HG02981 (cell line): ENCODE measurements at regions not wholly inside any gene's neighbourhood (a gene's known extent, or its start where the extent isn't known, plus 50 kb on each side); places are given as distances from the start of the nearest gene placed in this dataset.

Source experiments
- ATAC-seq: cut with Tn5 transposase; IDR thresholded peaks from one replicate; pipeline ENCODE4 v1.9.1; 2021; ENCODE audit warnings: mild to moderate bottlenecking, moderate library complexity; ENCODE audit not compliant: unreplicated experiment

DNA sequence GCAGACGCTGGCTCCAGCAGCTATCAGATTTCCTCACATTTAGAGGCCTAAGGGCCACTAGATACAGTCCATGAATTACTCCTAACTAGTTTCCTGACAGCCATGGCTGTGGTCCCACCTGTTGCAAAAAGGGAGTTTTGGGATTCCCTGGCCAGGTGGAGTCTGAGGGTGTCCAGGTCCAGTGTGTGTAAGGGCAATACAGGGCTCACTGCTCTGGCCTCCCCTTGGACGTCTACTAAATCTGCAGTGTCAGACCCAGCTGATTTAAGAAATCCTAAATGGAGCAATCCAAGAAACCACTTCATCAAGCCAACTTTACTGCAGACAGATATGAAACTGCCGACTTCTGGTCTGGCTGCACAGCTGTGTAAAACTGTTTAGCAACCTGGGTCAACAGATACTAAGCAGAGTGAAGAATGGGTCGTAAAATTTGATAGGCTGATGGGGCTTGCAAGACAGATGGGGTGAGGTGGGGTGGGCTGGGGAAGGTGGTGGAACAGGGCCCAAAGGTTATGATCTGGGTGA is 116.4 kb downstream of the GADD45G start:
- ATAC-seq = no peak

DNA sequence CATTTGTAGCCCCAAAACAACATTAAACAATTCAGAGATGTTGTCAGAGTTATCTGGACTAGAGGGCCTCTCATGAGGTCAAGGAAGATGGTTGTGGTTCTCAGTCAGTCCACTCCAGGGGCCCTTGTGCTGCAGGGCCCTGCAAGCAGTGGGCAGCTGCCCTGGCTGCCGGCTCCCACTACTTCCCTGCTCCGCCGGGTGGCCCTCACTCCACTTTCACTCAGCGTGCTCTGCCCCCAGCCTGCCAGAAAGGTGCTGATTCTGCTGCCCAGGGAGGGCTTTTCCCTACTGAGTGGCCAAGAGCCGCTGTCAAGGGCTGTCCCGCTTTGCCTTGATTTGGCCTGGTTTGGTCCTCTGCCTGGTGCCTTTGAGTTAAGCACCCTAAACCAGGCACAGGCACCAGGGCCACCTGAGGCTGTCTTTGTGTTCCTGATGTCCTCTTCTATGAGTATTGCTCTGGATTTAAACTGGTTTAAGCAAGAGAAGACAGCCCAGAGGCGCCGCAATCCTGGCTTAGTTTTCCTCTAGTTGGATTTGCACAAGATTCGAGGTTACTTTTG is 117.2 kb downstream of the GADD45G start:
- ATAC-seq = no peak

DNA sequence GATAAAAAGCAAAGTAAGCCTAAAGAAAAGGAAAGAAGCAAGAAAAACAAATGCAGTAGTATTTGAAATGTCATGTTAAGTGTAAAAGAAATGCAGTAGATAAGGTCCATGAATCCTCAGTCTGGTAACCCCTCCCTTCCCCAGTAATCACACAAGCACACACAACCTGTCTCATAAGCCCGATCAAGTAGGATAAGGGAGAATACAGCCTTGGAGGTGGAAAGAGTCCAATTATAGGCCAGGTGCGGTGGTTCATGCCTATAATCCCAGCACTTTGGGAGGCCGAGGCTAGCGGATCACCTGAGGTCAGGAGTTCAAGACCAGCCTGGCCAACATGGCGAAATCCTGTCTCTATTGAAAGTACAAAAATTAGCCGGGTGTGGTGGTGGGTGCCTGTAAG is 117.9 kb downstream of the GADD45G start:
- no peak for ATAC-seq

DNA sequence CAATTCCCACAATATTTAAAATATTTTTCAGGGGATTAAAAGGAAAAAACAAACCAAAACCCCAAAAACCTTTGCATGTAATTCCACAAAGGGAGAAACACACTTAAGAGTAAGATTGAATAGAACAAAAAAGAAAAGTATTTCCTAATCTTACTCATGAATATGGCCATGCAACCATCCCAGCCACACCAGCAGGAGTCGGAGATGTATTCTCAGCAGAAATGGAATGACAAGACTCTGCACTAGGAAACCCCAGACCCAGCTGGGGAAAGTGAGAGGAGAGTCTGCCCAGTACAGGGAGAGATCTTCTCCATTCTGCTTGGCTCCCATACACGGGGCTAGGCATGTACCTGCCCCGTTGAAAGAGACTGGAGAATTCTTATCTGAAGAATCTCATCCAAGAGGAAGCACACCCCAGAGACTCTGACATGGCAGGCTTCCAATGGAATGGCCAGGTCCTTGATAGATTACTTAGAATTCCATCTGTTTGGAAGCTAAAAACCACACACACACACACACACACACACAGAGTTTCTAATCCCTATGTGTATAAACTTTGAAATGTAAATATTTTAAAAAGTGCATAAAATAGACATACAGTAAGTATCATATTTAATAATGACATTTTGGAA is 118.8 kb downstream of the GADD45G start:
- ATAC-seq = no peak

DNA sequence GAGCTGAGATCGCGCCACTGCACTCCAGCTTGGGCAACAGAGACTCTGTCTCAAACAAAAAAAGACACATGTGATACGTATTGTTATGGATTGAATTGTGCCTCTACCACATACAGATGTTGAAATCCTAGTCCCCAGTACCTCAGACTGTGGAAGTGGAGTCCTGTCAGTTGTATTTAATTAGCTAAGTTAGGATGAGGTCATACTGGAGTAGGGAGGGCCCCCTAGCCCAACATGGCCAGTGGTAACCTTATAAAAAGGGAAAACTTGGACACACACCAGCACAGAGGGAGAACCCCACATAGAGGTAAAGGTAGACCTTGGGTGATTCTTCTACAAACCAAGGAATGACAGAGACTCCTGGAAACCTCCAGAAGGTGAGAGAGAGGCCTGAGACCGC is 119.8 kb downstream of the GADD45G start:
- ATAC-seq = no peak

DNA sequence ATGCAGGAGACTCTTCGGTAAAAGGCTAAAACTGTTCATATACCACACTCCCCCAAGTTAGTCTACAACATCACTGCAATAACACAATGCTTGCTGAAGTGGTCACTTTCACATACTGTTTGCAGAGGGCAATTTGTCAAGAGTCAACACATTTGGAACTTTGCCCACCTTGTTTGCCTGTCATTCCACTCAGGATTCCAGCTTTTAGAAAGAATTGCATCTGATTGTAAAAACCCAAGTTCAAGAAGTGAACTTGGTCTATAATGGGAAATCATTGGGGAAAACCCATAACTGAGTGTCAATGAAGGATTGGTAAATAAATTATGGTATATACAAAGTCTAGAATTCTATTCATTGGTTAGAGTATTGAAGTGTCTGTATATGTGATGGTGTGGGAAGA is 120.5 kb downstream of the GADD45G start:
- ATAC-seq = no peak

DNA sequence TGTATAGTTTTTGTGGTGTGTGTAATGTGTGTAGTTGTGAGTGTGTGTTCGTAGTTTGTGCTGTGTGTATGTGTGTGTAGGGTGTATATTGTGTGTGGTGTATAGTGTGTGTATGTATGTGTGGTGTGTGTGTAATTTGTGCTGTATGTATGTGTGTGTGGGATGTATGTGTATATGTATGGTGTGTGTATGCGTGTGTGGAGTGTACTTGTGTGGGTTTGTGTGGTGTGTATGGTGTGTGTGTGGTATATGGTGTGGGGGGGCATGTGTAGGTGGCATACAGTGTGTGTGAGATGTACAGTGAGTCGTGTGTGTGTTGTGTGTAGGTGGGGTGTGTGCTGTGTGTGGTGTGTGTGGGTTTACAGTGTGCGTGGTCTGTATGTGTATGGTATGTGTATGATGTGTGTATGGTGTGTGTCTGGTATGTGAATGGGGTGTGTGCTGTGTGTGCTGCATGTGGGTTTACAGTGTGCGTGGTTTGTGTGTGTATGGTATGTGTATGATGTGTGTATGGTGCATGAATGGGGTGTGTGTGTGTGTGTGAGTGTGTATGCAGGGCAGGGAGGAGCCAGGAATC is 125.2 kb downstream of the GADD45G start:
- ATAC-seq = no peak

DNA sequence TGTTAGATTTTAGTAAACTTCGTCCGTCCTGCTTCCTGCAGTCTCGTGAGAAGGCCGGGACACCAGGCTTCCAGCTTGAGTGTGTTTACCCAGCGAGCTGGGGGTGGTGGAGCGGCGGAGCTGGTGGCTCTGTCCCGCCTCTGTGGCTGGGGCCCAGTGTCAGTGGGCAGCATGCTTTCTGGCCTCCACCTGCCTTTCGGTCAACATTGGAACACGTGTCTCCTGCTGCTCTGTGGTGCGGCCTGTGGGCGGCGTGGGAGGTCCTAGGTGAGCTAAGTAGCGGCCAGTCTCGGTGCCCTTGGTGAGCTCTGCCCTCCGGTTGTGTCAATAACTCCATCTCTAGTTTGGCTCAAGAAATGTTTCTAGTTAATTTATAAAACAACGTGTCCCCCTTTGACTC is 125.9 kb downstream of the GADD45G start:
- no peak for ATAC-seq

DNA sequence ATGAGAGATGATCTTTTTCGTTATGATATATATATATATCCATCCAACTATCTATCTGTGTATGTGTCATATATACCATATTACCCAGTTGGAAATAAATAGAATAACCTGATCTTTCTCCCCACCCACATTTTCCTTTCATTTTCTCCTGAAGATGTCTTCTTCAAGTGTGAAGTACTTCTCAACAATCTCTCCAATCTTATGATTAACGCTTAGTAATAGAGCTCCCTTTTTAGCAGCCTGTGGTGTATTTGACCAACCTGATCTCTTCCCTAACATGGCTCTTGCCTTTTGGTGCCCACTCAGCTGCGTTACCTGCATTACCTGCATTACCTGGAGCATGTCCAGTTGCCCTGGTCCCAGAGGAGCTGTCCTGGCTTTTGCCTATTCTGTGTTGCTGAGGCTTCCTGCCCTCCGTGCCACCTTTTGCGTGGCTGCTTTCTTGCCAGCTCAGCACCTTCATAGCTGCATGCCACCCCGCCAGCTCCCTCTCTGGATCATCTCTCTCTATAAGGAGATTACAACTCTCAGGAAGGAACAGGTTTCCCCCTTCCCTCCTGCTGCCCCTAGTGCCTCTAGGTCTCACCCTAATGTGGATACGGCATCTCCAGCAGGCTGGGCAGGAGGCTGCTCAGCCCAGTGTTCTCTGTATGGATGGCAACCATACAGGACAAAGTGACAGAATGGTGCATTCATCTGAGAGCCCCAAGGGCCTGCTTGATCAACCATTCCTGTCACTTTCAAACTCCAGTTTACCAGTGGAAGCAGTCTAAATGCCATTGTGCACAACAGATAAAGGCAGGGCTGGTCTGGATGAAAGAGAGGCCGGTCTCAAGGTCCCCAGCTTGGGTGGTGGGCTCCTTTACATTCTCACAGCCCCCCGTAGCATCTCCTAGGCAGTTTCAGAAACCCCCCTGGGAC is 126.7 kb downstream of the GADD45G start:
- ATAC-seq = no peak

DNA sequence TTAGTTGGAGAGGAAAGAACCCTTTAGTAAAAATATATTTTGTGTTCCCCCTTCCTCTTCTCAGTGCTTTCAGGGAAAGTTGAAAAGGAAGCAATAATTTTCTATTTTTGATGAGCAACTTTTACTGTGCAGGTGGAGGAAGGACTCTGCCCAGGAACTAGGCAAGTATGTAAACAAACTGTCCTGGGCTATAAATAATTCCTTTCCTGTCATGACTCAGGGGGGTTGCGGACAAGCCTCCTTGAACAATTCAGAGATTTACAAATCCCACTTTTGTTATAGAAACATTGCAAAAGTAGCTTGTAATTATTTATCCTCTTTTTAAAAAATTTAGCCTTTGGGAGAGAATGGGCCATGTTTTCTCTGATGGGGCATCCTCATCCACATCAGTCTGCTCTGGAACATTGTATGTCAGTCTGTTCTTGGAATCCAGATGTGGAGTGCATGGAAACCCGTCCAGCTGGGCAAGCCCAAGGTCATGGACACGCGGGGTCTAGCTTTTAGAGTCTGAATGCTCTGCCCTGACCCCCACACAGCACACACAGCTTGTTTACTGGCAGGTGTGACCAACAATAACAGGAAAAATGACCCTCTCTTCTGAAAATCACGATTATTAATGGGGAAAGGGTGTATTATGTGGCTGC is 127.6 kb downstream of the GADD45G start:
- ATAC-seq = no peak

DNA sequence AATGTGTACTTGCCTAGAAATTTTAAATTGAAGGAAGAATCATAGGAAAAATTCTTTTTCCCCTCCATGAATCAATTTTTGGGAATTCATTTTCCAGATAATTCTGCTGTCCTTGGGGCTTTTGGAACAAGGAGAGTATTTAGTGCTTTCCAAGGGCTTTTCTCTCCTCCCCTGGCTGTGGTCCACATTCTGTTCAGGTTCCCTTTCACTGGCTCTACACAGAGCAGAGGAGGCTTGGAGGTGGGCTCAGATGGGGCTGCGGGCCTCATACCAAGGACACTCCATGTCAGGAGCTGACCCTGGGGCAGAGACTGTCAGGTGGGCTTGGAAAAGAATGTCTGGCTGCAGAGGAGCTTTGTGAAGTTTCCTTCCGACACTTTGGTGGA is 128.1 kb downstream of the GADD45G start:
- ATAC-seq = no peak

DNA sequence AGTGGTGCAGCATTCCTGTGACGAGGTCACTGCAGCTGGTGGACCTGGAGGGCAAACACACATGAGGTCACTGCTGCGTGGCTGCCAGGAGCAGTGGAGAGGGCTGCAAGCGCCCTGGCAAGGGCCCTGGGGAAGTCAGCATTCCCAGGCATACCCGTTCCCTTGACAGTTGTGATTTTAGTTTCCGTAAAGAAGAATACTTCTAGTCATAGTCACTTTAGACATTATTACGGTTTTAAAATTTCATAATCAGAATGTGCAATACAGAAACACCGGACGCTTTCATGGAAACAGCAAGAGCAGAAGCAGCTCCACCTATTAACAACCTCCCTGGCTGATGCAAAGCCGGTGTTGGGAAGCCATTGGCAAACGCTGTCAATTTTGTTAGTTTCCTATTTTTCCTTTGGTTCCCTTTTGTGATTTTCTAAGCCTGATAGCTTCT is 129.8 kb downstream of the GADD45G start:
- no peak for ATAC-seq

DNA sequence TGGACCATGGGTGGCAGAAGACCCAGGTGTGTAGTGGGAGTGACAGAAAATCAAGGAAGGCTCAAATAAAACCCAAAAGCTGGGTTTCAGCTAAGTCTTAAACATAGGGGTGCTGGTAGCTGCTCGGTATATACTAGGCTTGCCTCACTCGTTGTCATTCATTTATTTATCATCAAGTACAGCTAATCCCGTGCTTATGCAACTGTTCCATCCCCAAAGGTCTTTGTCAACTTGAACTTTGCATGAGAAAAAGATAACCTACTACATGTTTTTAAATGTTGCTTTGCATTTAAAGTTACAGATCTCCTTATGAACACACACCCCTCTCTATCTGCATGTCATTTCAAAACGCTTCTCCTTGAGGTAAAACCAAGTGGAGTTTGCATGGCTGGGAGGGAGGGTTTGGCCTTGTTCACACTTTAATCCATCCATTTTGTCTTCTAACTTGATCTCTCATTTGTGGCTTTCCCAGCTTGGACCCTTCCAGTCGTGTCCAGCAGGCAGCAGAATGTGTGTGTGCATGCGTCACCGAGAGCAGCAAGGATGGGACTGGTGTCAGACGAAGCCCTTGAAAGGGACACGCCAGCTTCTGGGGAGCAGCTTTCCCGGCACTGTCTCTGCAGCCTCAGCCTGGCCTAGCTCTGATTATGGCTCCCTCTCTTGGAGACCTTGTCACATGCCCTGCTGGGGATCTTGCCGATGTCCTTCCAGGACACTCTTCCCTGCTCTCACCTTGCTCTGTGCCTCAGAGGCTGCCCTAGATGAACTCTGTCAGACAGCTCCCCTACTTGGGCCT is 133.5 kb downstream of the GADD45G start:
- no peak for ATAC-seq

DNA sequence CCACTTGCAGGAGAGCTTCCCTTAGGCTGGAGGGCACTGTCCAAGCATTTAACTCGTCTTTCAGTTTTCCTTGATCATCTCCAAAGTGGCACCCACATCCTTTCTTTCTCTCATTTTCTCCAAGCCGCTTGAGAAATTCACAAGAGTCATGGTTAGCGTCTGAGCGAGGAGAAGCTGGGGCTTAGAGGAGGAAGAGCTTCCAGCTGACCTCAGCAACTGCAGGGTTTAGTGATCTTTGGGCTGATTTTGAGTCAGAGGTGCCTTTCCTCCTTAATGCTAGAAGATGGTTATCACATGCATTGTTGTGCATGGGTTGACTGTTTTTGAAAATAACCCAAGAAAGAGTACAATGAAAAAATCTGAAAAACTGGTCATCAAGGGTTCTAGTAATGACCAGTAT is 134.7 kb downstream of the GADD45G start:
- ATAC-seq = no peak

DNA sequence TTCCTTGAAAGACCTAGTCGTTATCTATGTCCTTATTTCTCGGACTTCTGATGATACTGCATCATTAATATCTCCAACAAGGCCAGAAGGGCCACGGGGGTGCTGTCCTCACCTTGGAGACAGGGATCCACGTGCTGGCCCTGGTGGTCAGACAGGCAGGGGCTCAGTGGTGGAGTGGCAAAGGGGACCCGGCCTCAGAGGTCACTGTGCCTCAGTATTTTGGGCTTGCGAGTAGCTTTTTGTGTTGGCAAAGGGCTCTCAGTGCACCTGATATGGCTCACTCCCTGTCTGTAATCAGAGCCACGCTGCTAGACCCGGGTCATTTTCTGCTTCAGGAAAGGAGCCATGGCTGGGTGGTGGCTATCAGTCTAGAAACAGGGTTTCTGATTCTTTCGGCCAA is 135.1 kb downstream of the GADD45G start:
- no peak for ATAC-seq

DNA sequence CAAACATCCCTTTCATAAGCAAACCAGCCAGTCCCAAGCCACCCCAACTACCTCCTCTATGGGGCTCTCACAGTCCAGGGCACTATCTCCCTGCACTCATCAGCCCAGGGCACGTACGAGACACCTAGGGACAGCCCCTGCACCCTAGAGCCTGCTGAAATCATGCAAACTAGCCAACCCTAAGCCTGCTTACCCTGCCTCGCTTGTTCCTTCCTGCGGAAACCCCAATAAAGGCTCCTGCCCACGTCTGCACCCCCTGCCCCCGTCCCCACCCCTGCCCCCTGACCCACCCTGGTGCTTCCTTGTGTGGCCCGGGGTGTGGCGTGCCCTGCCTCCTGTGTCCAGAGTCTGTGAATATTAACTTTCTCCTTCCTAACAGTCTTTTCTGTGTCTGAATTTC is 135.9 kb downstream of the GADD45G start:
- peak; percentile 37 for ATAC-seq

DNA sequence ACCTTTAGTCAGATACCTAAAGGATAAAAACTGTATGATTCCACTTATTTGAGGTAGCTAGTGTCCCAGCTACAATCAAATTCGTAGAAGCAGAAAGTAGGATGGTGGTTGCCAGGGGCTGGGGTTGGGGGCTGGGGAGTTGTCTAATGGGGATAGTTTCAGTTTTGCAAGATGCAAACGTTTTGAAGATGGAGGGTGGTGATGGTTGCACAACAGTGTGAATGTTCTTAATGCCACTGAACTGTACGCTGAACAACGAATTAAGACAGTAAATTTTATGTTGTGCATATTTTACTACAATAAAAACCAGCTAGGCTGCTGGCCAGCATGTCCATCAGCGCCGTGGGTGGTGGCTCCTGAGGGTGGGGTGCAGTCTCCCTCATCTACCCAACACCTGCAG is 137.8 kb downstream of the GADD45G start:
- no peak for ATAC-seq

DNA sequence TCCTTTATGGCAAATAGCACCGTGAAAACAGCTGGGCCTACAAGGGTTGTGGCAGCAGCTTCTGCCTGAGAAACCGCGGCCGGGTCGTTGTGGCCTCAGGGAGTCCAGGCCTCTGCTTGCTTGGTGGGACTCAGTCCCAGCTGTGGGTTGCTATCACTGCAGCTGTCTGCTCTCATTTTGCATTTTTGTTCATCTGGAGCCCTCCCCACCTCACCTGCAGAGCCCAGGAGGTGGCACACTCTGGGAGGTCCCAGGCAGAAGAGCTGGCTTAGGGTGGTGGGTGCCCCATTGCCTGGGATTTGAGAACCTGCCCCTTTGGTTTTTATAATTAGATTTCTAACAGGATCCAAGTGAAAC is 138.4 kb downstream of the GADD45G start:
- peak; percentile 49 for ATAC-seq

DNA sequence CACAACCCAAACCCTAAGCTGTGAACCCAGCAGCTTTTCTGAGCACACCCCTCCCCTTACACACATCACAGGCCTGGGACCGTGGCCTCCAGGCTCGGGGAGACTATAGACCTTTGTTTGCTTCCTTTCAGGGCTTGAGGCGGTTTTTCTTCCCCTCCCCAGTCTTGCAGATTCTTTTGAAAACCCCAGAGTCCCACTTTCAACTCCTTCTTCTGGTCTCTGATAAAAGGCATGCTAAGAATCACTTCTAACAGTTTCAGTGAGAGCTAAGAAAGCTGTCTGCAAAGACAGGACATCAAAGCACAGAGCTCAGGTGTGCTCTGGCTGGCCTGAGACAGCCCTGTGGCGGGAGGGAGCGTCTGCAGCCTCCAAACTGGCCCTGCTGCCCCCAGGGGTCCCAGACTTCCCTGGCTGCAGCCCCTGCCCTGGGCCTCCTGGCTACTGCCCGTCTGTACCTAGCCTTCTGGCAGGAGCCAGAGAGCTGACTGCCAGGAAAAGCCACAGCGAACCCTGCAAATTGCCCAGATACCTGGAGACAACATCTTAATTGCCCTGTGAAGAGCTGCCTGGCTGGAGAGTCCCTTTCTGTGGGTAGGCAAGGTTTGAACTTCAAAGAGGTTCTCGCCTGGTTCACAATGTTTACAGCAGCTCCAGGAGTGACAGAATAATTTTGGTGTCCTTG is 138.9 kb downstream of the GADD45G start:
- ATAC-seq = peak; percentile 42

DNA sequence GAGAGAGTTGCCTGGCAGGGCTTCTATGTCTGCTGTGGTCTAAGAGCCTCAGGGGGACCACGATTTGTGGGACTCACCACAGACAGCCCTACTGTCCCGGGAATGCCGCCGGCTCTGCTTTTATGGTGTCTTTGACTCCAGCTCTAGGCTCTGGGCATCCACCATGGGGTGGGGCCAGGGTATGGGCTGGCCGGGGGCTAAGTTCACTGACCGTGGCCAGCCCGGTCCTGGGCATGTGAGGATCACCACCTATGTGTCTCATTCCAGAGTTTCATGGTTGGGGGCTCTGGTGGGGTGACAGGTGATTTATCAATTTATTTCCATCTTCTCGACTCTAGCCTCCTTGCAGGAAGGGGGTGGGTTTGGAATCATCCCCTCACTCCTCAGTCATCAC is 139.4 kb downstream of the GADD45G start:
- ATAC-seq = no peak
